Activated CD8-positive, alpha-beta T cell treated with anti-CD3 and anti-CD28 coated beads, Interleukin-2, amount 10 ng/mL, durations not matched to agents 7 days and 5 days (primary cell): ENCODE measurements at regions not wholly inside any gene's neighbourhood (a gene's known extent, or its start where the extent isn't known, plus 50 kb on each side); places are given as distances from the start of the nearest gene placed in this dataset.
"Not testable (repeated sequence)": the region's sequence is repeated elsewhere in the genome, so short reads cannot be mapped to it uniquely, and the experiment has no call there.

Source experiments
- ATAC-seq: fragments of 150-1000 bp; cut with Tn5 transposase; one replicate; pipeline ENCODE4 v1.10.0; 2021; ENCODE audit warnings: moderate library complexity
- CTCF ChIA-PET: fragments of 350-600 bp; sonication (Branson Sonifier 250); formaldehyde crosslinking; loops from one replicate; lab custom pipeline; 2021; ENCODE audit warnings: antibody characterized with exemption; lab: Charles Lee
- POLR2A ChIA-PET: fragments of 350-600 bp; sonication (Branson Sonifier 250); formaldehyde crosslinking; loops from one replicate; lab custom pipeline; 2021; ENCODE audit warnings: antibody characterized with exemption; lab: Charles Lee
- DNase-seq: peaks from one replicate; pipeline ENCODE4 v3.0.0-alpha.2; 2020
- H3K27ac Mint-ChIP-seq: one replicate; pipeline ENCODE4 v1.8.0; 2021; ENCODE audit warnings: mild to moderate bottlenecking, mixed read lengths
- H3K27me3 Mint-ChIP-seq: one replicate; pipeline ENCODE4 v1.8.0; 2021; ENCODE audit warnings: low read depth, mixed read lengths
- H3K36me3 Mint-ChIP-seq: one replicate; pipeline ENCODE4 v1.8.0; 2021; ENCODE audit warnings: low read depth, mixed read lengths
- H3K4me1 Mint-ChIP-seq: one replicate; pipeline ENCODE4 v1.8.0; 2021; ENCODE audit warnings: low read depth, mixed read lengths
- H3K4me3 Mint-ChIP-seq: one replicate; pipeline ENCODE4 v1.8.0; 2021; ENCODE audit warnings: mild to moderate bottlenecking, mixed read lengths
- H3K9me3 Mint-ChIP-seq: one replicate; pipeline ENCODE4 v1.8.0; 2022; ENCODE audit warnings: mixed read lengths; ENCODE audit not compliant: insufficient read depth

GRCh38 chr11:98740321-98740720, 280.4 kb upstream of the CNTN5 start:
- H3K27me3 Mint-ChIP-seq, result no peaks in the 10 kb centered on the region
- H3K9me3 Mint-ChIP-seq, result peaks cover 9% of the 10 kb centered on the region
- no peaks in the 10 kb centered on the region for H3K36me3 Mint-ChIP-seq
- no peak overlapping the region for H3K4me3 Mint-ChIP-seq
- ATAC-seq (no peak), DNase-seq (no peak)
- H3K4me1 Mint-ChIP-seq, result no peaks in the 10 kb centered on the region
- ChIA-PET POLR2A (no interaction called here), CTCF (no interaction called here)
- no peak overlapping the region for H3K27ac Mint-ChIP-seq

GRCh38 chr11:98763446-98763845, 257.3 kb upstream of the CNTN5 start:
- H3K27ac Mint-ChIP-seq, H3K4me1 Mint-ChIP-seq, POLR2A ChIA-PET, H3K4me3 Mint-ChIP-seq, H3K27me3 Mint-ChIP-seq, DNase-seq, H3K36me3 Mint-ChIP-seq, ATAC-seq, CTCF ChIA-PET: not testable (repeated sequence)
- H3K9me3 Mint-ChIP-seq, result peaks cover 30% of the 10 kb centered on the region

- no peak overlapping the region for H3K27ac Mint-ChIP-seq
- ChIA-PET CTCF (no interaction called here), POLR2A (no interaction called here)
Observed at GRCh38 chr11:98766903-98767302, 253.8 kb upstream of the CNTN5 start.

DNA sequence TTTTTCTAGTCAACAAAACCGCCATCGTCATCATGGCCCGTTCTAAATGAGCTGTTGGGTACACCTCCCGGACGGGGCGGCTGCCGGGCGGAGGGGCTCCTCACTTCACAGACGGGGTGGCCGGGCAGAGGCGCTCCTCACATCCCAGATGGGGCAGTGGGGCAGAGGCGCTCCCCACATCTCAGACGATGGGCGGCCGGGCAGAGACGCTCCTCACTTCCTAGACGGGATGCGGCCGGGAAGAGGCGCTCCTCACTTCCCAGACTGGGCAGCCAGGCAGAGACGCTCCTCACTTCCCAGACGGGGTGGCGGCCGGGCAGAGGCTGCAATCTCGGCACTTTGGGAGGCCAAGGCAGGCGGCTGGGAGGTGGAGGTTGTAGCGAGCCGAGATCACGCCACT, 250.7 kb upstream of the CNTN5 start:
- H3K4me3 Mint-ChIP-seq, H3K9me3 Mint-ChIP-seq, H3K36me3 Mint-ChIP-seq, CTCF ChIA-PET, DNase-seq, H3K27ac Mint-ChIP-seq, H3K27me3 Mint-ChIP-seq, ATAC-seq, H3K4me1 Mint-ChIP-seq, POLR2A ChIA-PET: not testable (repeated sequence)

More at GRCh38 chr11:98766903-98767302, 253.8 kb upstream of the CNTN5 start:
- DNase-seq (no peak), ATAC-seq (no peak)
- Mint-ChIP-seq H3K4me1 (no peaks in the 10 kb centered on the region), H3K27me3 (no peaks in the 10 kb centered on the region), H3K36me3 (no peaks in the 10 kb centered on the region), H3K9me3 (peaks cover 14% of the 10 kb centered on the region), H3K4me3 (no peak overlapping the region)

GRCh38 chr11:98771791-98772190, 249.0 kb upstream of the CNTN5 start:
- DNase-seq (no peak), ATAC-seq (no peak)
- H3K4me1 Mint-ChIP-seq, result no peaks in the 10 kb centered on the region
- no peak overlapping the region for H3K4me3 Mint-ChIP-seq
- ChIA-PET CTCF (no interaction called here), POLR2A (no interaction called here)
- no peak overlapping the region for H3K27ac Mint-ChIP-seq
- peaks cover 6% of the 10 kb centered on the region for H3K9me3 Mint-ChIP-seq
- H3K27me3 Mint-ChIP-seq, result no peaks in the 10 kb centered on the region
- no peaks in the 10 kb centered on the region for H3K36me3 Mint-ChIP-seq

DNA sequence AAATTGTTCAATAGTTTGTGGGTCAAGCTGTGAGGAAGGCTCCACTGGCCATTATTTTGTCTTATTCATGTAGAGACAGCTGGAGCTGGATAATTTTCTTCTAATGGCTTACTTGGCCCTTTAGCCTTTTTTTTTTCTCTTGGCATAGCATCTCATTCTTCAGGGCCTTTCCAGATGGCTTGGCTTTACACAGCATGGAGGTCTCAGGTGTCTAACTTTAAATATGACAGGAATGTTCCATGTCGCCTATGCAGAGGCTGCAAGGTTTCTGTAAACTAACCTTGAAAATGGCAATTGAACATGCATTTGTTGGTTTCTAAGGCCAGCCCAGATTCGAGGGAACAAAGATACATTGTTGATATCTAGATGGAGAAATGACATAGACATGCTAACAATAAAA, 247.9 kb upstream of the CNTN5 start:
- POLR2A ChIA-PET, result no interaction called here
- H3K4me3 Mint-ChIP-seq, result no peak overlapping the region
- no peak for DNase-seq
- no peak overlapping the region for H3K27ac Mint-ChIP-seq
- H3K27me3 Mint-ChIP-seq, result no peaks in the 10 kb centered on the region
- CTCF ChIA-PET, result no interaction called here
- H3K9me3 Mint-ChIP-seq, result peaks cover under 1% of the 10 kb centered on the region
- no peaks in the 10 kb centered on the region for H3K36me3 Mint-ChIP-seq
- no peak for ATAC-seq
- no peaks in the 10 kb centered on the region for H3K4me1 Mint-ChIP-seq

DNA sequence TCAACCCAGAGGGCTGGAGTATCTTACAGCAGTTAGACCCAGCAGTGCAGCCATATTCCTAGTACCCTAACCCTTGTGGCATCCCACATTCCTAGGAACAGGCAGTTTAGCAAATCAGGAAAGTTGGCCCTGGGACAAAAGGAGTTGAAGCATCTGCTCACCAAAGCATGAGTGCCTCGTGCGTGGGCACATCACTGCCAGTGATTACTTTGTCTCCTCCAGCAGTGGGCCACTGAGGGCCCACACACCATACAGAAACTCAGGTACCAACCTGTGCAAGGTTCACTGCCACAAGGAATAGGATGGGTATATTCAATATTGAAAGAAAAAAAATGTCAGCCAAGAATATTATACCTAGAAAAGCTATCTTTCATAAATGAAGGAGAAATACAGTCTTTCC, 227.5 kb upstream of the CNTN5 start:
- H3K36me3 Mint-ChIP-seq, result no peaks in the 10 kb centered on the region
- no peak for DNase-seq
- ChIA-PET POLR2A (no interaction called here), CTCF (no interaction called here)
- H3K27me3 Mint-ChIP-seq, result no peaks in the 10 kb centered on the region
- ATAC-seq, result no peak
- H3K4me3 Mint-ChIP-seq, result no peak overlapping the region
- H3K27ac Mint-ChIP-seq, result no peak overlapping the region
- peaks cover 19% of the 10 kb centered on the region for H3K9me3 Mint-ChIP-seq
- no peaks in the 10 kb centered on the region for H3K4me1 Mint-ChIP-seq

- H3K4me1 Mint-ChIP-seq, result no peaks in the 10 kb centered on the region
- POLR2A ChIA-PET, result no interaction called here
- peaks cover 42% of the 10 kb centered on the region for H3K9me3 Mint-ChIP-seq
- CTCF ChIA-PET, result no interaction called here
- H3K27ac Mint-ChIP-seq, result no peak overlapping the region
- no peak for DNase-seq
- H3K36me3 Mint-ChIP-seq, result no peaks in the 10 kb centered on the region
- H3K4me3 Mint-ChIP-seq, result no peak overlapping the region
- no peak for ATAC-seq
- H3K27me3 Mint-ChIP-seq, result no peaks in the 10 kb centered on the region
Observed at GRCh38 chr11:98798333-98798732, 222.4 kb upstream of the CNTN5 start.

DNA sequence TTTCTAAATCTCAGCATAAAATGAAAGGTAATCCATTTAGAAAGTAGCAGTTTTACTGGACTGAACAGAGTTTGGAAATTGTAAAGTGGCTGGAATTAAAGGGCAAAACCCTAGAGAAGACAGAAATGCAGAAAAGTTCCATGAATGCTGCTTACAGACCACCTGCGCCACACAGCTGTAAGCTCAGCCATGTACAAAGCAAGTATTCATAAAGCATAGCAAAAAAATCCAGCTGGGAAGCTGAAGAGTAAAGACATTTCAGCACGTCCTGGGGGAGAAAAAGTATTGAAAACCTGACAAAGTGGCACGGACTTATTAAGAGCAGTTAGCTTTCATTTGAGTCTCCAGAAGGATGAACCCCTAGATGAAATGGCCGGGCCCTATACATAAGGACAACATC, 220.1 kb upstream of the CNTN5 start:
- Mint-ChIP-seq H3K4me3 (no peak overlapping the region), H3K9me3 (peaks cover 34% of the 10 kb centered on the region), H3K4me1 (no peaks in the 10 kb centered on the region), H3K27ac (no peak overlapping the region), H3K36me3 (no peaks in the 10 kb centered on the region), H3K27me3 (no peaks in the 10 kb centered on the region)
- no peak for ATAC-seq
- CTCF ChIA-PET, result no interaction called here
- POLR2A ChIA-PET, result no interaction called here
- DNase-seq, result no peak

- CTCF ChIA-PET, result no interaction called here
- Mint-ChIP-seq H3K4me3 (no peak overlapping the region), H3K4me1 (no peaks in the 10 kb centered on the region), H3K27me3 (no peaks in the 10 kb centered on the region), H3K36me3 (no peaks in the 10 kb centered on the region), H3K9me3 (peaks cover 9% of the 10 kb centered on the region), H3K27ac (no peak overlapping the region)
- DNase-seq, result no peak
- POLR2A ChIA-PET, result no interaction called here
- ATAC-seq, result no peak
Observed at GRCh38 chr11:98828986-98829708, 191.6 kb upstream of the CNTN5 start.

DNA sequence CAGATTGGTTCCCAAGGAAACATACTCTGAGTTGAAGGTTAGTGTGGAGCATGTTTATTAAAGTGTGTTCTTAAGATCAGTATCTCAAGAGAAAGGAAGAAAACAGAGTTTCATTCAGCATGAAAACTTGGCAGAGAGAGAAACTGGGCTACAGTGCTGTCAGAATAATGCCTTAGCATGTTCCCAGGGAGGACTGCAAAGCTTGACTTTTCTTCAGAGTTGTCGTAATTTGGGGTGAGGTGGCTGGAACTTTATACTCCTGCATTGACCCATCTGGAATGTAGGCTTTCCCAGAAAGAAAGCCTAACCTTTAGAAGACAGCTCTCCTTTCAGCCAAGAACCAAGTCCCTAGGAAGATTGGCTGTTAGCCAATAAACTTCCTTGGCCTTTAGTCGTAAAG, 190.8 kb upstream of the CNTN5 start:
- Mint-ChIP-seq H3K27ac (no peak overlapping the region), H3K27me3 (no peaks in the 10 kb centered on the region), H3K36me3 (no peaks in the 10 kb centered on the region), H3K4me3 (no peak overlapping the region), H3K9me3 (peaks cover 10% of the 10 kb centered on the region), H3K4me1 (no peaks in the 10 kb centered on the region)
- ChIA-PET CTCF (no interaction called here), POLR2A (no interaction called here)
- no peak for ATAC-seq
- DNase-seq, result no peak

DNA sequence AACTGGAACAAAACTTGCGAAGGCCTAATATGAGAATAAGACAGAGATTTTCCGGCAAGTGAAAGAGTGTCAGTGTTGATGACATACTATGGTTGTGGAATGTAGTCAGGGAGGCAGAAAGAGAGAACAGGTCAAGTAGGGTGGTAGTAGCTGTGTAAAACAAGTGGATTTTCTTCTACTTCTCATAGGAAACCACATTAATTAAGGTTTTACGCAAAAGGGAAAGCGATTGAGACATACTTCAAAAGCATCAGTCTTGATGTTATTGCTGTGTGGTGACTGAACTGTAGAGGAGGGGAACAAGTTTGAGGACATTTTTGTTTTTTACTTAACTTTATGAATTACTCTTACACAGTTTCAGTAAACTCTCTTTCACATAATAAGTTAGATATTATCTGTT, 186.0 kb upstream of the CNTN5 start:
- Mint-ChIP-seq H3K36me3 (no peaks in the 10 kb centered on the region), H3K27me3 (no peaks in the 10 kb centered on the region), H3K4me3 (no peak overlapping the region), H3K27ac (no peak overlapping the region), H3K9me3 (peaks cover 19% of the 10 kb centered on the region), H3K4me1 (no peaks in the 10 kb centered on the region)
- no peak for ATAC-seq
- DNase-seq, result no peak
- POLR2A ChIA-PET, result no interaction called here
- CTCF ChIA-PET, result no interaction called here

DNA sequence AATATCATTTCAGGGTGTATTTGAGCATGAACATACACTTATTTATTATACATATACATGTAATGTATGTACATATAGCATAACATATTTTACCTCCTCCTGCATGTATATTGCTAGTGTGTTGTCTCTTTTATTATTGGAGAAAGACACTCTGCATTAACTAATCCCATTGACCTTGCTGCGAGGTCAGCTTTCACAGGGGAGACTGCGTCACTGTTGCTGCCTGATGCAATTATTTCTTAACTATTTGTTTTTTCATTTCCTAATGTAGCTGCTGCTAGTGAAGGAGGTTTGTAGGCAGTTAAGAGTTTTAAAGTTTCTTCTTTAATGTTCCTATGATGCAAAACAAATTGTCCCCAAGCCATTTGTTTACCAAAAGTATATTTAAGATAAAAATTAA, 185.4 kb upstream of the CNTN5 start:
- ATAC-seq, result no peak
- no peak for DNase-seq
- H3K36me3 Mint-ChIP-seq, result no peaks in the 10 kb centered on the region
- no peak overlapping the region for H3K4me3 Mint-ChIP-seq
- no peak overlapping the region for H3K27ac Mint-ChIP-seq
- ChIA-PET POLR2A (no interaction called here), CTCF (no interaction called here)
- H3K27me3 Mint-ChIP-seq, result no peaks in the 10 kb centered on the region
- H3K9me3 Mint-ChIP-seq, result peaks cover 20% of the 10 kb centered on the region
- no peaks in the 10 kb centered on the region for H3K4me1 Mint-ChIP-seq
